NCI-H187 (cell line): ENCODE measurements at regions not wholly inside any gene's neighbourhood (a gene's known extent, or its start where the extent isn't known, plus 50 kb on each side); places are given as distances from the start of the nearest gene placed in this dataset.

Experiments
- DNase-seq, 2 experiments: peaks; one replicate each; lab custom pipeline; 2025; lab: John Stamatoyannopoulos, UW

DNA sequence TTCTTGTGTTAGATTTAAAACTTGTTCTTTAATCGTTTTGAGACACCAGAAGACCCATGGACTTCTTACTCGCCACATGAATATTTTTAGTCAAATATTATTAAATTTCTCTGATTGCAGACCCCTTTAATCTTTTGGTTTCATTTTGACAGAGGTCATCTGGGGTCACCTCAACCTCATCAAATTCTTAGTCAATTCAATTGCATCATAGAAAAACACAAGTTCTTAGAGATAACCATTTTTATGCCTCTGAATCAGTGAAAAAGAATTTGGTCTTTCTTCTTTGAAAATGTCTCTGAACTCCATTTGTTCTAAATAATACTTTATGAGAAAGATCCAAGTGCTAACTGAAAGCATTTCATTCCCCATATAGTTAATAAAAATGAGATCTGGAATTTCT, 55.2 kb upstream of the CBLN4 start:
- no peak for DNase-seq

DNA sequence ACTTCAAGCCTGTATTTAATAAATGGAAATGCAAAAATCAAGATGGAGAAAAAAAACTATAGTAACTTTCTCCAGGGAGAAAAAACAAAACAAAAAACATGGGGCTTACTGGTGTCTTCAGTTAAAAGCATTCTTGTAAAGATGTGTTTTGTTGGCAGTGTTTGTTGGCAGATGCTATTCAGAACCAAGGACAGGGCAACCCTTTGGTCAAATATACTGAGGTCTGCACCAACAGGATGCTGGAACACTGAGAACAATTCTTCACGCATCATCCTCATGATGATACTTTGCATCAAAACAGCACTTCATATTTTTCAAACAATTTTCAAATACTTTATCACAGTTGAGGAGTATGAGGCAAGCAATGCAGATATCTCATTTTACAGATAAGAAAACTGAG, 63.7 kb upstream of the CBLN4 start:
- no peak for DNase-seq

DNA sequence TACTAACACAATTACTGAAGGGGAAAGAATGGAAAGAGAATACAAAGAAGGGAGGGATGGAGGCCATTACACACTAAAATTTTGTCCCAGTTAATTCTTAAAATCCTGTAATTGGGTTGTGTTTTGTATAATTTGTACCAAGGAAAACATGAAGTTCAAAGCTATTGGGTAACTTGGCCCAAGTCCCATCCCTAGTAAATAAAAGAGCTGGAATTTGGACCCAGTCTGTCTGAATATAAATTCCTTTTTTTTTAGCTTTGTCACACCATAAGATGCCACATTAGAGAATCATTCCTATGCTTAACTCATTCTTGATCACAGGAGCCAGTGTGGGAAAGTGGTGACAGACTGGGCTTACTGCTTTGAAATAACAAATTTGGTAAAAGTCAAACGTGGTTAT, 66.8 kb upstream of the CBLN4 start:
- no peak for DNase-seq

DNA sequence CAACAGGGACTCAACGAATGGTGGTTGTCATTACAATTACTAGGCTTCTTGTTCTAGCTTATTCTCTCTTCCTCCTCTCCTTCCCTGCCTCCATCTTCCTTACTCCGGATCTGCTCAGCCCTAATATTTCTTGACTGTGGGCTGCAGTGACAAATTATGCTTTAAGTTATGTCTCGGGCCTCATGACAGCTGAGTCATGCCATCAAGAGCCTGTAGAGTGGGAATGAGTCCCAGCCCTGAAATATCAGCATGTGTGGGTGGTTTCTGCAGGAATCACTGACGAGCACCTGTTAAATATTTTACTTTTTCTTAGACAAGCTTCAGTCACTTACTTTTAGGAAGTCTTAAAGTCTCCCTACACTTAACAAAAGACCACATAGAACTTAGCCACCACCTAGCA, 83.1 kb upstream of the CBLN4 start:
- DNase-seq = no peak

DNA sequence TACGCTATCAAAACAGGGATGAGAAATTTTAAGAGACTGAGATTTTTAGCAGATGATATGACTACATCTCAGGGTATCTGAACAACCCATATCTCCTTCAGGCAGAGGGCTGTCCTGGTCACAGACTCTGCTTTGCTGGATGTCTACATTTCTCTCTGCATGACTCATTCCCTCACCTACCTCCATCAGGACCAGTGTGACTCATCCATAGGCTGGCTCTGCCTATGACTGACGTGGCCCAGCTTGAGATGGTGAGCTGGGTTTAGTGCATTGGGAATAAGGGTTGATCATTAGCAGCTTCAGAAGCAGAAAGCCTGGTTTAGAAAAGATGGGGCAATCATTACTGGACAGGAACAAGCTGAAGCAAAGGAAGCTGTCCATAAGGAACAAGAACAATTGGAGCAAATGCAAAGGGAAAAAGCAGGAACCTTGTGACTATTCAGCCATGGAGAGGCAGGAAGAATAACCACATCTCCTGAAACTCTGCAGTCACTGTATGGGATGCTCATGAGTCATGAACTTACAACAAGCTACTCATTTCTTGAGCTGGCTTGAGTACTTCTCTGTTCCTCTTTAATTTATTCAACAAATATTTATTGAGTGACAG, 86.4 kb upstream of the CBLN4 start:
- DNase-seq = no peak

DNA sequence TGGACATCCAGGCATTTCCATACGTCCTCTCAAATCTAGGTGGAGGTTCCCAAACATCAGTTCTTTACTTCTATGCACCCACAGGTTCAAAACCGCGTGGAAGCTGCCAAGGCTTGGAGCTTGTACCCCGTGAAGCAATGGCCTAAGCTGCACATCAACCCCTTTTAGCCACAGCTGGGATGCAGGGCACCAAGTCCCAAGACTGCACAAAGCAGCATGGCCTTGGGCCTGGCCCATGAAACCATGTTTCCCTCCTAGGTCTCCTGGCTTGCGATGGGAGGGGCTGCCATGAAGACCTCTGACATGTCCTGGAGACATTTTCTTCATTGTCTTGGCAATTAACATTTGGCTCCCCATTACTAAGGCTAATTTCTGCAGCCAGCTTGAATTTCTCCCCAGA, 88.9 kb upstream of the CBLN4 start:
- DNase-seq = no peak

DNA sequence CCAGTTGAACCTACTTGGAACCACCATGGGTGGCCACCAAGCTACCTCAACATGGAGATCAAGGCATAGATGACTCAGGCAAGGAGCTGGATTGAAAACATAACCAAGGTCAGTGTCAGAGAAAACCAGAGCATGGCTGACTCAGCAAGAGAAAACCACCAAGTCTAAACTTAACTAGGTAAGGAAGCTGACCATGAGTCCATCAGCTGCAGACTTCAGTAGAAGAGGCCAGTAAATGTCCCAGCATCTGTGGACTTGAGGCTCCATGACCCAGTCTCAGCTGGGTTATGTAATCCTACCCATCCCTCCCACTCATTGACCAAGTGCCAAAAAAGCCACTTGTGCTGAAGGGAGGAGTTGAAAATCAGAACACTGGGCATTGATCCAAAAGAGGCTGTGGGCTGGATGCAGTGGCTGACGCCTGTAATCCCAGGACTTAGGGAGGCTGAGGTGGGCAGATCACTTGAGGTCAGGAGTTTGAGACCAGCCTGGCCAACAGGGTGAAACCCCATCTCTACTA, 93.7 kb upstream of the CBLN4 start:
- no peak for DNase-seq

DNA sequence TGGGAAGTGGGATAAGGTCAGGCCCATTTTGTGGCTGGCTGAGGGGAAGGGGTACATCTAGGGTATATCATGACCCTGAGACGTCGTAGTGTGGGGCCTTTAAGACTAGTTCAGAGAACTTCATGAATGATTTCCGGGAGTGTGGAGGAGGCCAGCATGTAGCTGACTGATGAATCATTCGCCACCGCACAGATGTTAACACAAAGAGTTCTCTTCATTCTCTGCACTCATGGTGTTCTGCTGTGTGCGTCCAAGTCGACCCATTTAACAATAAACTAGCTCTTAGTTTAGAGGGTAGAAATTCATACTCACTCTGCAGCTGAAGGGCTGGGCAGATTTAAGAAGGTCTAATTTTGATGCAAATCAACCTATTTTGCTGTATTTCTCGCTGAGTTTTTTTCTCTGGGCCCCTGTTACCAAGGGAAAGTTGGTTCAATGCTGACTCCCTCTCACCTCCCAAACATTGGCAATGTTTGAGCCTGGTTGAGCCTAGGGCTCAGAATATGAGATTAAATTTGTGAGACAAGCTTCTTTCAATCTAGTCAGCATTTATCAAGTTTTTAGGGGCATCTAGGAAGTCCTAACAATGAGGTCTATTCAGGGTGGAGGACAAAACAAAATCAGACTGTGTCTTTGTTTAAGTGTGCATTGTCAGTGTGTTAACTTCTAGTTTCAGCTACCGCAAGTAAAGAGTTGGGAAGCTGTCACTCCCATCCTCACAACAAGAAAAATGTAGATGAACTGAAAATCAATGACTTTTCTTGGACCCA, 106.8 kb upstream of the CBLN4 start:
- no peak for DNase-seq

DNA sequence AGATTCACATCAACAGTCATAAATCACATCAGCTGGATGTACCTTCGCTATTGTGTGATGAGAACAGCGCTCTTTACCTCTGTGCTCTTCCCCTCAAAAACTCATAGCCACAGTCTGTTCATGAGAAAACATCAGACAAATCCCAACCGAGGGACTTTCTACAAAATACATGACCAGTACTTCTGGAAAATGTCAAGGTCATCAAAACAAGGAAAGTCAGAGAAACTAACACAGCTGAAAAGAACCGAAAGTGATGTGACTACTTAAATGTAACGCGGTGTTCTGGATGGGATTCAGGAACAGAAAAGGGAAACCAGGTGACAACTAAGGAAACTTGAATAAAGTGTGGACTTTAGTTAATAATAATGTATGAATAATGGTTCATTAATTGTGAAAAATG, 112.0 kb upstream of the CBLN4 start:
- DNase-seq = no peak

DNA sequence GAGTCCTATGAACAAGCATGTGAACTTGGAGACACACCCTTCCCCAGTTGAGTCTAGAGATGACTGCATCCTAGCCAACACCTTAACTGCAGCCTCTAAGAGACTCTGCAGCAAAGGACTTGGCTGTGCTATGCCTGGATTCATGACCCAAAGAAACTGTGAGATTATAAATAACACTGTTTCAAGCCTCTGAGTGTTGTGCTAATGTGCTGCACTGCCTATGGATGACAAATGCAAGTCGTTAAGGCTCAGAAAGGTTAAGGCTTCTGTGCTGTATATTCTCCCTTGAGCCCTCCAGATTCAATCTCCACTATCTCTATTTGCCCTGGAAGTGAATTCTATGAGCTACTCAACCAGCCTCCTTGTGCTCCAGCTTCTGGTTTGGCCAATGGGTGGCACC, 116.5 kb upstream of the CBLN4 start:
- DNase-seq = no peak

DNA sequence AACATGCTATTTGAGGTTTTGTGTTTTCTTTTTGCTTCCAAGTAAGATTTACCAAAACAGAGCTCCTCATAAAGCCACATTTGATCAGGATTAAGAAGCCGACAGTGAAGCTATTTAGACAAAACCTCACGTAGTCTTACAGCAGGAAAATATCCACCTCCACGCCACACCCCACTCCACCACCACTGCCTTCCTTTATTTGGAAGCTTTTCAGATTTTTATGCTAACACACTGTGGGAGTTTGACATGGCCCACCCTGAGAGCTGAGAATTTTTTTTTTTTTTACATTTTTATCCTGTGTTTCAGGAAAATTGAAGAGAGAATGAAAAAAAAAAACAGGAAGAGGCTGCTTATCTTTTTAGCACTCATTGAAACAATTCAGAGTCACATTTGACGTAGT, 104.8 kb upstream of the MC3R start:
- no peak for DNase-seq

DNA sequence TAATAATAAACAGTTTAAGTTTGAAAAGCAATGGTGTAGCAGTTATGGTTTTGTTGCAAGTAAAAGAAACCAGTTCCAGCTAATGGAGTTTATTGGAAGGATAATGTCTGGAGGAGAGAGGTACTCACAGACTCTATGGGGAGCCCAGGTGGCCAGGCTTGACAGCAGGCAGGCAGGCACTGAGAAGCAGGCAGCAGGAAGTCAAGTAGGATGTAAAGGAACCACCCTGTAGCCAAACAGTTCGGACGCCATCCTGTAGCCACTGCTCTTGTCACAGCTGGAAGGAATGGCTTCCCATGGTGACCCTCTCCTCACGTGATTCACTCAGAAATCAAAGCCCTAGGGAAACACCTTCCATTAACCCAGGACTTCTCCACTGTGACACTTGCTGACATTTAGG, 96.7 kb upstream of the MC3R start:
- DNase-seq = no peak

DNA sequence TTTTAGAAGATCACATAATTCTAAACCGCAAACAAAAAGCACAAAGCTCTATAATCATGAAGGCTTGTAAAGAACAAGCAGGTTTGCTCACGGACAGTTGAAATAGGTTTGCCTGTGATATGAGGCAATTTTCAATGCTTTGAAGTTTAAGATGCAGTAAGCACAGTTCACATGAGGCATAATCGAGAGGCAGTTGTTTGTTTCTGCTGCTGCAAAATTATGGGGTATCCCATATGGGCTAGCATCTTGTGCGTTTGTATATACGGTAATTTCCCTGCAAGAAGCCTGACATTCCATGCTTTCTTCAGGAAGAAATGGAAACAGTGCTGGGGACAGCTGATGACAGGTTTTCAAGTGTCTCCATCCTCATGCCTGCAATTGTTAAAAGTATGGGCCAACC, 94.6 kb upstream of the MC3R start:
- no peak for DNase-seq

DNA sequence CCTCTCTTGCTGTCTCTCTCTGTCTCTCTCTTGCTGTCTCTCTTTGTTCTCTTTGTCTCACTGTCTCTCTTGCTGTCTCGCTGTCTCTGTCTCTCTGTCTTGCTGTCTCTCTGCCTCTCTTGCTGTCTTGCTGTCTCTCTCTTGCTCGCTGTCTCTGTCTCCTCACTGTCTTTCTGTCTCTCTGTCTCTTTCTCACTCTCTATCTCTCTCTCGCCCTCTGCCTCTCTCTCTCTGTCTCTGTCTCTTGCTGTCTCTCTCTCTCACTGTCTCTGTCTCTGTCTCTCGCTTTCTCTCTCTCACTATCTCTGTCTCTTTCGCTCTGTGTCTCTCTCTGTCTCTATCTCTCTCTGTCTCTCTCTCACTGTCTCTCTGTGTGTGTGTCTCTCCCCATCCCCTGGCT, 92.9 kb upstream of the MC3R start:
- DNase-seq = no peak

DNA sequence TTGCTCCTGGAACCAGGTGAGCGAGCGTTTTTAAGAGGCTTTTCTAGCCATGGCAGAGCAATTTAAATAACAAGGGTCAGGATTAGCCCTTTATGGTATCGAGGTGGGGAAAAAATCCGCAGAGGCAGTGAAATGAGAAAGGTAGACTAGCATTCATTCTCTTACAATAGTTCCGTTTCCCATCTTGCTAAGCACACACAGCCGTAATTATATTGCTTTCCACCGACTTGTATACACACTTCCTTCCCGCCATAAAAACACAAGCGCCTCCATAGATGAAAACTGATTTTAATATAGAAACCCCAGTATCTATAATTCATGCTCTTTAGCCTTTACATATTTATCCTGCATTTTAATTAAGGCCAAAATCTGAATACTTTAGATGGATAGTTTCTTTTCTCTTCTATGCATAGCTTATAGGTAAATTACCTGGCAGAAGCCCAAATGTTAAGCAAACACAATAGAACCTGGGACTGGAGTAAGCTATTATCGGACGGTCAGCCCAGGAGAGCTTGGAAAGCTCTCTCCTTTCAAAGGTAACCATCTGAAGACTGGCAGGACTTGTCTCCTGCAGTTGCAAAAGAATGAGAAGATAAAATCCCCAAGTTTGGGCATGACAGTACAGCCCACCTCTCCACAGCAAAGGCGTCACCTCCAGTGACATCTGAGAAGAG, 90.9 kb upstream of the MC3R start:
- DNase-seq = no peak

DNA sequence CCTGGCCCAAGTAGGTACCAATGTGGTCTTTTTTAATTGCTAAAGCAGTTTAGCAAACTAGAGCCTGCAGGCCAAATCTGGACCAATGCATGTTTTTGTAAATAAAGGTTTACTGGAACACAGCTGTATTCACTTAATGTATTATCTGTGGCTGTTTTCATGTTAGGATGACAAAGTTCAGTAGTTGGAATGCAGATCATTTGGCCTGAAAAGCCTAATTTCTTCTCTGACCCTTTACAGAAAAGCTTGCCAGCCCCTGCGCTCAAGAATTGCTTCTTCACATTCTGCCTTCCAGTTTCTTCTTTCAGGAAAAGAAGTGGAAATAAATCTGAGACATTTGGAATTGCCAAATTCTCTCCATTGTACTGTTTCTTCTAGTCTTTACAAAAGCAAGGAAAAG, 90.0 kb upstream of the MC3R start:
- no peak for DNase-seq

DNA sequence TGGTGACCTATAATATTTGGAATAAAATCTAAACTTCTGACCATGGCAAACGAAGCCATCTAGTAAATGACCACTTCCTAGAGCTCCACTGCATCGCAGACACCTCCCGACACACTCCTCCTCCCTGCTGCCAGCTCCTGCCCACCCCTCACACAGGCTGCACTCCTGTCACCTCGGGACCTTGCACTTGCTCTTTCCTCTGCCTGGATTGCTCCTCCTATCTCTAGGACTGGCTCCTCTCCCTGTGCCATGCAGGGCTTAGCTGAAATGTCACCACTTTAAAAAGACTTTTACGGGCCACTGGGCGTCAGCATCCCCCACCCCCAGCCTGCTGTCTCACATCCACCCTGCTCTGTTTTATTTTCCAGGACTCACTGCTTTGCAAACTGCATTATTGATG, 87.6 kb upstream of the MC3R start:
- DNase-seq = no peak

DNA sequence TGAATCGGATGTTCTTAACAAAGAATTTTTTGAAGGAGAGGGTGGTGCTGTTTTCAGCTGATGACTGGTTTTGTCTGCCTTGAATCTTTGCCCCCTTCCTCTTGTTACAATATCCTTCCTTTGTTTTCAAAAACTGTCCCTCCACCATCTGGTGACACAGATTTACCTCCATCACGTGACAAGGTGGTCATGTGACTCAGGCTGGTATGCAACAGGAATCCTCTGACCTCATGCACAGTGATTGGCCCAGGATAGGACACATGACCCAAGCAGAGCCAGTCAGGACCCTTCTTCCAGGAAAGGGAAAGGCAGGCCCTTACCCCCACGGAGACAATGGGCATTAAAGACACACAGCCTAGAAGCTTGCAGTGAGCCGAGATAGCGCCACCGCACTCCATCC, 84.7 kb upstream of the MC3R start:
- no peak for DNase-seq

DNA sequence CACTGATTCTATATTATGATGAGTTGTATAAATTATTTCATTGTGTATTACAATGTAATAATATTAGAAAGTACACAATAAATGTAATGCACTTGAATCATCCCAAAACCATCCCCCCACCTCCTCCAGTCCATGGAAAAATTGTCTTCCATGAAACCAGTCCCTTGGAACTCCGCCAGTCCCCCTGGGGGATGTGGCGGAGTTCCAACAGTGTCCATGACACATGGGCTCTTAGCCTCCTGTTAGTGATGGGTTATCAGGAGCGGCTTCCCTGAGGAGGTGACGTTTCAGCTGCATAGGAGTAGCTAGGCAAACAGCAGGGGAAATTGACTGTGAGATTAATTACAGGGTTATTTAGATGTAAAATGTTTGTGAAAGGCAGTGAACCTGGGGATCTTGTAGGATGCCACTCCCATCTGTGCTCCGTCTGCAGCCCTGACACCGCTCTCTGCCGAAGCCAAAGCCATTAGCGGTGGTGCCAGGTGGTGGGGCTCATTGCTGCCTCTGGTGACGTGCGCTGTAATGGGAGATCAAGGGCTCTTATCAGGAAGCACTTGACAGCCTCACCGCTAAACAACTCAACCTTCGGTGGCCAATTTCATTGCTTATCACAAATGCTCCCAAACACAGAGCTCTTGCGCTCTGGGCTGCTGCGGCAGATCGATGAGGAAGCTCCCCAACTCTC, 81.6 kb upstream of the MC3R start:
- DNase-seq = peak; percentile 80 to 90

DNA sequence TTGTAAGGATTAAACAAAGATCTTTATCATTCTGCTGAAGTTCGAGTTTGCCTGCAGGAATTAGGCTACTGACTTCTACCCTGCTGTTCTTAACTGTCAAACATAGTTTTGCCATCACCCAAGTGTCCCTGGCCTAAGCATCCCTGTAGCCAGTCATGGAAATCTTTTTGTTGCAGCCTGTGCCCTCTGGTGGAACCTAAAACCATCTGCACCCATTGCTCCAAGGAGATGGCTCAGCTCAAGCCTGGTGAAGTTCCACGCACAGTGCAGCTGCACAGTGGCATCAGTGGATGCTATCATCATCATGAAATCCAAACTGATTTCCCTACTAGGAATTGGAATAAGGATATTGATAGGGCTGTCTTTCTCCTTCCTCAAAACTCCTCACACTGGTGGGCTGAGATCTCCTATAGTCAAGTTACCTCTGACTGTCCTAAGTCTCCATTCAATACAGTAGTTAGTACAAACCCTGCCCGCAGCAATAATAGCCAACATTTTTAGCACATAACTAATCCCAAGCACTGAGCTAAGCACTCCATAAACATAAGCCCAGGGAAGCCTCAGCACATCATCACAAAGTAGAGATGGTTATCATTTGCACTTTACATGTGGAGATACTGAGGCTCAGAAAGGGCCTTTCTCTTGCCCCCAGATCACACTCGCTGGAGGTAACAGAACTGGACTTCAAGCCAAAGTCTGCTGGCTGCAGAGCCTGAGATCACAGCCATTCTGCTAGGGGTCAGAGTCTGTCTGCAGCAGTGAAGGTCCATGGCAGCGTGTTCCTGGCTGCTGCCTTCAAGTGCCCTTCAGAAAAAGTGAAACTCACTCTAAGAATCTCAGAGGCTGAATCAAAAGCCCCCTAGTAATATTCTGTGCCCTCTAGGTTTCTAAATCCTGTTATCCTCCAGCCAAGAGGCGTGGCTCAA, 77.2 kb upstream of the MC3R start:
- DNase-seq = no peak

DNA sequence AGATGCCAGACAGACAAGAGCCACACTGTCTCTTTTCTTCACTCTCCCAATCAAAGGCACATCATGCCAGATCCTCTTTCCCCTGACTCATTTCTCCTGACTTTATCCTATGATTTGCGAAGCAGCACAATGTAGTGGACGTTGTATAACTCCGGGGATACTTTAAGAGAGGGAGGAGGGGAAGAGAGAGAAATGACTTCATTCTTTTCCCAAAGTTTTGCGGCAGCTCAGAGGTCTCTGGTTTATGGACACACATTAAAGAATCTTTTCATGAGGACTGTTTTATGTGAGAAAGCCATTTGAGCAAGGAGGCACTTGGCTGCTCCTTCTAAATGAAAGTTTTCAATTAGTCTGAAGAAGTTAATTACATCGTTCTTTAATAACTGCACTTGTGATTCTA, 75.1 kb upstream of the MC3R start:
- no peak for DNase-seq

DNA sequence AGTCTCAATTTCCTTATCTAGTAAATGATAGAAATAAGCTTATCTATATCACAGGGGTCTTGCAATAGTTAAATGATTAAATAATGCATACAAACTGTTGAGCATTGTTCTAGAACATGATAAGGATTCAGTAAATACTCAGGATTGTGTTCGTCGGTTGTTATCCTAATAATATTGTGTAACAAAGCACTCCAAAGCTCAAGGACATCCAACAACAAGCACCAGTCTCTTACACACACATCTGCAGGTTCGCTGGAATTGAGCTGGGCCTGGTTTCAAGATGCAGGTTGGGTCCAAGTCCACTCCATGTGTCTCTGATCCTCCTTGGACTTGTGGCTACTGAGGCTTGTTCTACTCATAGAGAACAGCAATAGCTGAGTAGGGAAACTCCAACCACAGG, 74.1 kb upstream of the MC3R start:
- DNase-seq = no peak
